ENCODE measurements at regions not wholly inside any gene's neighbourhood (a gene's known extent, or its start where the extent isn't known, plus 50 kb on each side); places are given as distances from the start of the nearest gene placed in this dataset.

- Histone ChIP-seq H3K9me2 (ENCODE audit: insufficient read depth, low read length) (no peaks in the 10 kb centered on the region), H3K4me3 (ENCODE audit: low read depth, low read length, poor library complexity, severe bottlenecking) (no peak overlapping the region), H3K36me3 (ENCODE audit: insufficient read depth, low read length) (no peaks in the 10 kb centered on the region), H3K4me2 (ENCODE audit: low read length) (no peak overlapping the region), H3K4me1 (ENCODE audit: insufficient read depth, low read length, poor library complexity, severe bottlenecking) (no peaks in the 10 kb centered on the region), H2AFZ (ENCODE audit: low read length) (no peak overlapping the region), H3K79me2 (ENCODE audit: insufficient read depth, low read depth, low read length) (no peaks in the 10 kb centered on the region), H3K9me3 (ENCODE audit: low read length) (0 out of 2 replicates have a peak, but pooled peaks cover 8% of the 10 kb centered on the region), H4K20me1 (ENCODE audit: insufficient read depth, low read length) (no peaks in the 10 kb centered on the region), H3K27ac (ENCODE audit: low read depth, low read length, poor library complexity, severe bottlenecking) (no peak overlapping the region)
- POLR2A ChIA-PET = no interaction called here
- no peak for DNase-seq (ENCODE audit: low spot score)
- TF ChIP-seq CTCF (conservative IDR thresholded peaks at IDR 0.05; ENCODE audit: low read length) (no peak), EZH2phosphoT487 (IDR thresholded peaks at IDR 0.05; ENCODE audit: borderline replicate concordance, low read depth, low read length) (no peak)
- intact Hi-C loops (cut with micrococcal nuclease; ENCODE audit: unreplicated experiment) = no loop called here
- CTCF ChIA-PET (ENCODE audit: unreplicated experiment) = no interaction called here
- no TSS peak for BruUV-seq (replicated peaks)
These were observed 262.2 kb downstream of the GLRX3 start for GRCh38 chr10:130398090-130398994.

- H3K4me2 ChIP-seq (ENCODE audit: low read length) = no peak overlapping the region
- POLR2A ChIA-PET = no interaction called here
- H3K9me2 ChIP-seq (ENCODE audit: insufficient read depth, low read length) = no peaks in the 10 kb centered on the region
- no peak for DNase-seq (ENCODE audit: low spot score)
- H2AFZ ChIP-seq (ENCODE audit: low read length) = no peak overlapping the region
- no peaks in the 10 kb centered on the region for H3K4me1 ChIP-seq (ENCODE audit: insufficient read depth, low read length, poor library complexity, severe bottlenecking)
- intact Hi-C loops (cut with micrococcal nuclease; ENCODE audit: unreplicated experiment) = no loop called here
- H4K20me1 ChIP-seq (ENCODE audit: insufficient read depth, low read length) = no peaks in the 10 kb centered on the region
- no peaks in the 10 kb centered on the region for H3K36me3 ChIP-seq (ENCODE audit: insufficient read depth, low read length)
- no peaks in the 10 kb centered on the region for H3K79me2 ChIP-seq (ENCODE audit: insufficient read depth, low read depth, low read length)
- BruUV-seq (replicated peaks) = no TSS peak
- no peak for TF ChIP-seq CTCF (conservative IDR thresholded peaks at IDR 0.05; ENCODE audit: low read length)
- H3K27ac ChIP-seq (ENCODE audit: low read depth, low read length, poor library complexity, severe bottlenecking) = no peak overlapping the region
- H3K9me3 ChIP-seq (ENCODE audit: low read length) = 0 out of 2 replicates have a peak, but pooled peaks cover 8% of the 10 kb centered on the region
- no peak overlapping the region for H3K4me3 ChIP-seq (ENCODE audit: low read depth, low read length, poor library complexity, severe bottlenecking)
- CTCF ChIA-PET (ENCODE audit: unreplicated experiment) = no interaction called here
These were observed 263.3 kb downstream of the GLRX3 start for GRCh38 chr10:130399425-130399950.

- TF ChIP-seq EZH2phosphoT487 (IDR thresholded peaks at IDR 0.05; ENCODE audit: borderline replicate concordance, low read depth, low read length) = no peak
- no peak for TF ChIP-seq CTCF (conservative IDR thresholded peaks at IDR 0.05; ENCODE audit: low read length)
- H3K27ac ChIP-seq (ENCODE audit: low read depth, low read length, poor library complexity, severe bottlenecking) = no peak overlapping the region
- H3K36me3 ChIP-seq (ENCODE audit: insufficient read depth, low read length) = no peaks in the 10 kb centered on the region
- H3K4me1 ChIP-seq (ENCODE audit: insufficient read depth, low read length, poor library complexity, severe bottlenecking) = no peaks in the 10 kb centered on the region
- 0 out of 2 replicates have a peak, but pooled peaks cover 8% of the 10 kb centered on the region for H3K9me3 ChIP-seq (ENCODE audit: low read length)
- ChIA-PET CTCF (ENCODE audit: unreplicated experiment) (no interaction called here), POLR2A (no interaction called here)
- DNase-seq (ENCODE audit: low spot score) = no peak
- H2AFZ ChIP-seq (ENCODE audit: low read length) = no peak overlapping the region
- H3K79me2 ChIP-seq (ENCODE audit: insufficient read depth, low read depth, low read length) = no peaks in the 10 kb centered on the region
- no TSS peak for BruUV-seq (replicated peaks)
- intact Hi-C loops (cut with micrococcal nuclease; ENCODE audit: unreplicated experiment) = no loop called here
- no peaks in the 10 kb centered on the region for H3K9me2 ChIP-seq (ENCODE audit: insufficient read depth, low read length)
- H3K4me2 ChIP-seq (ENCODE audit: low read length) = no peak overlapping the region
- H4K20me1 ChIP-seq (ENCODE audit: insufficient read depth, low read length) = no peaks in the 10 kb centered on the region
- H3K4me3 ChIP-seq (ENCODE audit: low read depth, low read length, poor library complexity, severe bottlenecking) = no peak overlapping the region
These were observed 264.7 kb downstream of the GLRX3 start for GRCh38 chr10:130400890-130401289.
